Activated CD4-positive, alpha-beta T cell treated with anti-CD3 and anti-CD28 coated beads for 4 hours (primary cell): ENCODE measurements at regions not wholly inside any gene's neighbourhood (a gene's known extent, or its start where the extent isn't known, plus 50 kb on each side); places are given as distances from the start of the nearest gene placed in this dataset.

Experiments
- DNase-seq, 2 donors: peaks; one replicate each; pipeline ENCODE4 v3.0.0-alpha.2; 2020

DNA sequence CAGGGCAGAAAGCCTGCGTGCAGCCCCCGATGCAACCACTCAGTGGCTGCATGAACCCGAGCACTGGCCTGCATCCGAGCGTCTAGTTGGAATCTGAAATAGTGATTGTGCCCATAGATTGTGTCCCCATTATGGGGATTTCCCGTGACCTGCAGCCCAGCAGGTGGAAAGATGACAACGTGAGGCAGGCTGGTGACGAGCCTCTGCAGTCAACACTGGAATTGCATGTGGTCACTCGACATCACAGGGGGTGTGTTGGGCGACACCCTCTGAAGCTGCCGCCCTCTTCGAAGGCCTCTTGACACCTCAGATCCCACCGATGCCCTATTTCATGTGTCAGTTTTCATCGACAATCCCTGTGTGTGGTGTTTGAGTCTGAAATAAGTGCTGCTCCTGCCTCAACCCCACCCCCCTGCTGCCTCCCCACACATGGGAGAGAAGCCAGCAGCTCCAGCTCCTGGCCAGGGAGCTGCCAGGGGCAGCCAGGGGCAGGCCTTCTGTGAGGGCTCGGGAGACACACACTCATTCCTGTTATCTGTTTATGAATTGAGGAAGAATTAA is 172.0 kb upstream of the B3GAT1 start:
- DNase-seq = no peak

DNA sequence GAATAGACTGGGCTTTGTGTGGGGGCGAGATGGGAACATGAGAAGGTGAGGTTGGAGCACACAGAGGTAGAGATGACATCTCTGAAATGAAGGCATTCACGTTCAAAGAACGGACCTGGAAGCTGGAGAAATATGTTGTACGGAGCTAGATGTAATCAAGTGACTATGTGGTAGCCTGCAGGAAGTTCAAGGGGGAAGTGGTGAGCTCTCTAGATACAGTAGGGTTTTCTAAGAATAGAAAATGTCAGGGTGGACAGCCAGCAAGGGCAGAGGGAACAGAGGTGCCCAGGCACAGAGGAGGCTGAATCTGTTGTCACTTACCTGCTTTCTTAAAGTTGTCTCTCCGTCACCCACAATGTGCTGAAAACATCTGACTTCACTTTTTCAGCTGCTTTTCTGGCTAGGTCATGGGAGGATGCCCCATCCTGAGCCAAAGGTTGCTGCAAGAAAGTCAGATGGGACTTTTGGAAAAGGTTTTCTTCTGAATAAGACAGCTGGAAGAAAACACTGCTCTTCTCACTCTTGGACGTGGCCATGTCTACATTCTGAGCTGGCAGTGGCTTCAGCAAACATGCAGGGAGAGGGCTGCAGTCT is 171.5 kb upstream of the B3GAT1 start:
- no peak for DNase-seq

DNA sequence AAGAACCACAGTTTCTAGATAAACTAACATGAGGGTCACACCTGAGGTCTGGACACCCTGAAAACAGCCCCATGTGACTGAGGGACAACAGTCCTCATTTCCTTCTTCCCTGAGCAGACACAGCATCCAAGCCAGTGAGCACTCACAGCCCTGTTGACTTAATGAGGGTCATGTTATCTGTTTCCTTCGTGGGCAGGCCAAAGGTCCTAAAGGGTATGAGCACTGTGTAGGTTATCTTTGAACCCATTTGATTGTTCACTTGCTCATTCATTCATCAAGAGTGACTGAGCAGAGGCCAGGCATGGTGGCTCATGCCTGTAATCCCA is 170.7 kb upstream of the B3GAT1 start:
- no peak for DNase-seq

DNA sequence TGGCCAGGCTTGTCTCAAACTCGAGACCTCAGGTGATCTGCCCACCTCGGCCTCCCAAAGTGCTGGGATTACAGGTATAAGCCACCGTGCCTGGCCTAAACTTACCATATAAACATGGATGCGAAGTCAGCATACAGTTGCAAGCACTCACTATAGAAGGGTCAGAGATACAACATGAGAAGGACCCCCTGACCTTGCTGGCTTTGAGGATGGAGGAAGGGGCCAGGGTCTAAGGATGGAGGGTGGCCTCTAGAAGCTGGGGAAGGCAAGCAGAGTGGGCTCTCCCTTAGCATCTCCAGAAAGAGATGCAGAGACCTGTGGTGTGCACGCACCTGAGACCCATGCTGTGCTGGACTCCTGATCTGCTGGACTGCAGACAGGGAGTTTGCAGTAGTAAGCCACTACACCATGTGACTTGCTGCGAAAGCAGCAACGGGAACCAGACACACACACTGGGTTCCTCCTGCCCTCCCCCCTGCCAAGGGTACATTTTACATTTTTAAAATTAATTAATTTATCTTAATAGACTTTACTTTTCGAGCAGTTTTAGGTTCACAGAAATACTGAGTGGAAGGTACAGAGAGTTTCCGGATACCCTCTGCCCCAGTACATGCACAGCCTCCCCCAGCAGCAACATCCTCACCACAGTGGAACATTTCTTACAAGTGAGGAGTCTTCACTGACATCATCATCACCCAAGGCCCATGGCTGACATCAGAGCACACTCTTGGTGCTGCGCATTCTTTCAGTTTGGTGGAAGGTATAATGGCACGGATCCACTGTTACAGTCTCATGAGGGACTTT is 170.1 kb upstream of the B3GAT1 start:
- no peak for DNase-seq

DNA sequence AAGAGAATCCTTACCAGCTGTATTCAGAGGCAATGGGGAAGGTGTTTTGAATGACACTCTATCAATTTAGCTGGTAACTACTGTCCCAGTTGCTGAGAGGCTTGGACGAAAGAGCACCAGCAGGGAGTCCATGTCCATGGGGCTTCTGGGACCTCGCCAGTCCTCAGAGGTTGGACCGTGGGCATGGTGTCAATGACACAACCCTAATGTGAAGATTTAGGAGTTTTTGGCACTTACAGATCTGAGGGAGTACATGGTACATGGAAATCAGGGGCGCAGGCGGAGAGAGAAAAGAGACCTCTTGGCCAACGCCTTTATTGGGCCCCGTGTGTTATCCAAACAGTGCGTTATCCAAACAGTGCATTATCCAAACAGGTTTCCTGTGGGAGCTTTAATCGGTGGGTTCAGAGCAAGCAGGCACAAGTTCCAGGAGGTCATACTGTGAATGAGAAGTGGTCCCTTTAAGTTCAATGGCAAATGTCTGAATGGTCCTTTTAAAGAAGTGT is 169.1 kb upstream of the B3GAT1 start:
- no peak for DNase-seq

DNA sequence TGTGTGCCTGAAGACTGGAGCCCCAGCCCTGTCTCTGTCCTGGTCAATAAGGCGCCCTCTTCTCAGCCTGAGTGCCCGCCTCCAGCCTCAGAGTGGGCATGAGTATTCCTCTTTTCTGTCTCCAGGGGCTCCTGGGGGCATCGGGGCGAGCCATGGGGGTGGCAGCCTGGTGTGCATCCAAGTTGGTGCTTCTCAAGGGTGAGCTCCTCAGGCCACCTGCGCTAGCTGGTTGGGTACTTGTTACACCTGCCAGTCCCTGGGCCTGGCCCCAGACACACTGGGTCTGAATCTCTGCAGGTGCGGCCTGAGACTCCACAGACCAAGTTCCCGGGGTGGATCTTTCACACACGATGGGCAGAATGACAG is 168.6 kb upstream of the B3GAT1 start:
- no peak for DNase-seq

DNA sequence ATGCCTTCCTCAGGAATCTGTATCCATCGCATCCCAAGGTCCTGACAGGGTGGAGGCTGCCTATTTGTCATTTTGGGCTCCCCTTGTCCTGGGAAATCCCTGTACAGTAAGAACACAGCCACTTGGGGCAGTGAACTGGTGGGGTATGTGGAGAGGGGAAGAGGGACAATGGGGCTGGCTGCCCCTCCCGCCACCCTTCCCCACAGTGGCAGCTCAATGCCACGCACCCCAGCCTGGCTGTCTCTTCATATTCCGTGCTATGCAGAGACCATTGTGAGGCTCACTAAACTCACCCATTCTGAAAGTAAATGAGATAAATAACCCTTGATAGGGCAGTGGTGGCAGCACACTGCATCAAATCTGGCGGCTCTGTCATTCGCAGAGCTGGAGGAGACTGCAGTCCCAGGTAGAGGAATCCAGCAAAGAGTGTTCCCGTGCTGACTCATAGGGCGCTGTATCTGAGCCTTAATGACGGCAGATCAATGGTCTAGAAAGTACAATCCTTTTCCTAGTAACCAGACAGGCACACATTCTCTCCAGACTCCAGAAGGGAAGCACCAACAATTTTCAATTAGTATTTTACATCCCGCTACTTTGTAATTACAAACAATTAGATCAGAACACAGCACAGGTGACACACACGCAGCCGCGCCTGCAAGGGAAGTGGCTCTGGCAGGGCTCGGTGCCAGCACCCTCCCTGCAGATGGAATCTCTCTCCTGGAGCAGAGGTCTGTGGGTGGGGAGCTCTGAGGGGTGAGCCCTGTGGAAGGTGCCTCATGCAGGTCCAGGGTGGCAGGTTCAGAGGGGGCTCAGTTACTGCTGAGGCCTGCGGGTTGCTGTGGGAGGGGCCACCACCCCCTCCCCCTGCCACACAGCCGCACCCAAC is 167.9 kb upstream of the B3GAT1 start:
- no peak for DNase-seq

DNA sequence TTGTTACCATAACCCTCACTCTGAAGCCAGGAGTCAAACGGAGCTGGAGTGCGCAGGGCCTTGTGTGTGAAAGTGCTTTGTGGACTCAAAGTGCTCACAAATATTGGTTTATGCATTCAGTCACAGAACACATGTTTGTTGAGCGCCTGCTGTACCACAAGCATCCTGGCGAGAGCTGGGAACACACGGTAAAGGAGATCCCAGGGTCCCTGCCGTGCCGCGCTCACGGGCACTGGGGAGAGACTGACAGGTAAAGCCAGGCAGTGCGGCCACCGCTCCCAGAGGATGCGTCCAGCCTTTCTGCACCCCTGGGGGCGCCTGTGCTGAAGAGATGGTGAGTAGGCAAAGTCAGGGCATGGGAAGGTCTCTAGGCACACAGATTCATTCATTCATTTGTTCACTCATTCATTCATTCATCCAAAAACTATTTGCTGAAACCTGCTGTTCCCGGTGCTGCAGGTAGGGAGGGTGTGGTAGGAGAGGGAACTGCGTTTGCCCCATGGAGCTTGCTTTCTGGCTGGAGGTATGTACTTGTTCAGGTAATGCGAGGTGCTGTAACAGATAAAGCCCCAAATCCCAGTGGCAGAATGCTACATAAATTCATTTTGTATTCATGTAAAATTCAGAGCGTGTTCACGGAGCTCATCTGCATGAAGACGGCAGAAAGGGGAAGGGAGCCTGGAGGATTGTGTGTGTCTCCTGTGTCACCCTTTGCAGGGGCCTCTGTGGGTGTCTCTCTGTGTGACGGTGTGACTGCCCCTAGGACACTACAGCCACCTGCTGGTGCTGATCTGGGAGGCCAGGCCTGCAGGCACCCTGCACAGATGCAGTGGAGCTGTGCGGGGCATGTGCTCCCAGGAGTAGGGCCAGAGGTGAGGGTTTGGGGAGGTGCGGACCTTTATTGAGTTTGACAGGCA is 167.0 kb upstream of the B3GAT1 start:
- DNase-seq = no peak

DNA sequence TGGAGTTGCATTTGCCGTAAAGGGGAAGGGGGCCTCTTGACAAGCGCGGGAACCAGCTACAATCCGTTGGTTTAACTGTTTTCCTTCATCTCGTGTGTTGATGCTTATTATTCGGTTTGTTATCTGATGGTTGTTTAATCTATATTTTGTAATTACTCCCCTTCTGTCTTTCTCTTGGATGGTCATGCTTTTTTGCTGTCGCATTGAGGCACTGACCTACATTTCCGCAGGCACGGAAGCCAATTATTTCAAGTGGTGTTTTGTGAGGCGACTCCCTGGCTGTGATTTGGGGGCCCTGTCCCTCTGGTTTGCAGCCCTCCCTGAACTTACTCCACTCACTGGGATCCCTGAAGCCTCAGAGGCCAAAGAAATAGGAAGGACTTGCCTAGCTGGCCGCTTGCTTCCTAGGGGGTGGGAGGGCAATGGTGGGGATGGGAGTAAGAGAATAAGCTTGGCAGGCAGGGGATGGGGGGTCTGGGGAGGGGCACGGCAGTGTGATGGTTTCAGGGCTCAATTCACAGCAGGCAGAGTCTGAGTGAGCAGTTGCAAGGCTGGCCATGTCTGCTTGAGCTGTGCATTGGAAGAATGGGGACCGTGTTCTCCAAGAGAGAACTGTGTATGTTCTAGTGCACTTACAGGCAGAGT is 165.8 kb upstream of the B3GAT1 start:
- DNase-seq = no peak

DNA sequence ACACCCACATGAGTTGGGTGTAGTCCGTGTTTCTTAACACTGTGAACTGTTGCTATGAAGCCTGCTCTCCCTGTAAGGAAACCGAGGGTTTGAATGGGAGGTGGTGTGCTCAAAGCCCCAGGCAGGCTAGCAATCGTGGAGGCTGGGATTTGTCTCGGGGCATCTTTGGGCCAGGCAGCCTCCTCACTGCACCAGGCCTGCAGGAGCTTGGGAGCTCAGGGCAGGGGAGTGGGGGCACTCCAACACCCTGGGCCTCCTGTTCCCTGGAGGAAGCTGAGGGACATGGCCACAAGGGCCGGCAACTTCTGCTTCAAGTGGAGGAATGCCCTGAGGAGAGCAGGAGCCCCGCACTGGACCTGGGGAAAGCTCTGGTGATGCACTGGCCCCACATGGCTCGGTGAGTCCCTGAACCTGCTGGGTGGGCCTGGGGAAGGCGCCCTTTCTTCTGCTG is 164.7 kb upstream of the B3GAT1 start:
- no peak for DNase-seq

DNA sequence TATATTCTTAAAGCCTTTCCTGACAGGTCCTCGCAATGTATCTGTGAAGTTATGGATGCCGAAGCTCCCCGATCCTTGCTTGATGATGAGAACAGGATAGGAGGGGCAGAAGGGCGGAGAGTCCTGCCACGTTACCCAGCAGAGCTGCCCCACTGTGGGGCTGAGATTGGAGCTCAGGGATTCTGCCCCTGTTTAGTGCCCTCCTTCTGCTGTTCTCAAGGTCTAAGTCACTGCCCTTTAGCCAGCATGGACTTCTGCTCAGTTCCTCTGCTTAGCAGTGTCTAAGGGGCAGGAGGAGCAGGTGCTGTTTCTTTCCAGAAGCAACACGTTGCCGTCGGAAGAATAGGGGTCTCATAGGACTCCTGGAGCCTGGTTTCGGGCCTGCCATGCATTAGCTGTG is 164.2 kb upstream of the B3GAT1 start:
- no peak for DNase-seq

DNA sequence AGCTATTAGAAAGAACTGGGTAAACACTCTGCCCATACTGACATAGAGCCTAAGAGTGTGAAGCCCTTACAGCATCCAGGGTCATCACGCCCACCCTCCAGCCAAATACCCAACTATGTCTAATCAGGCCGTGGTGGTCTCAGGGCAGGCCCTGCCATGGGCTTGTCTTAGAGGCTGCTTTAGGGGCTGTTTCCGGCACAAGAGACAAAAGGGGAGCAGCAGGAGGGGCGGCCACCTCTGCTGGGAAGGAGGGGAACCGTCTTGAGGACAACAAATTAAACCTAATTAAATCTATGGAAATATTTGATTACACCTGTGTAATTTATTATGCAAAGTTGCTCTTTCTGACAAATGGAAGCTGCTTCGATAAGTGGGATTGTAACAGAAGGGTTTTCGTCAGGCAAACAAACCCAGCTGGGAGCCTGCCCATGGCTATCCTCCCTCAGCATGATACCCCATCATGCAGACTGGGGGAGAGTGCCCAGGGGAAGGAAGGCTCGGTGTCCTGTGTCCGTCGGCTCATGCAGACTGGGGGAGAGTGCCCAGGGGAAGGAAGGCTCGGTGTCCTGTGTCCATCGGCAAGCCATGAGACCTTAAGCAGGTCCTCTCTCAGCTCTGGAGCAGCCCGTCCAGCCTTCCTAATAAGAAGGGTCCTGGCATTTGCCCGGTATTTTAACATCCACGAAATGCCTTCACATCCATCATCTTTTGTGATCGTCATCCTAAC is 163.6 kb upstream of the B3GAT1 start:
- DNase-seq = no peak

DNA sequence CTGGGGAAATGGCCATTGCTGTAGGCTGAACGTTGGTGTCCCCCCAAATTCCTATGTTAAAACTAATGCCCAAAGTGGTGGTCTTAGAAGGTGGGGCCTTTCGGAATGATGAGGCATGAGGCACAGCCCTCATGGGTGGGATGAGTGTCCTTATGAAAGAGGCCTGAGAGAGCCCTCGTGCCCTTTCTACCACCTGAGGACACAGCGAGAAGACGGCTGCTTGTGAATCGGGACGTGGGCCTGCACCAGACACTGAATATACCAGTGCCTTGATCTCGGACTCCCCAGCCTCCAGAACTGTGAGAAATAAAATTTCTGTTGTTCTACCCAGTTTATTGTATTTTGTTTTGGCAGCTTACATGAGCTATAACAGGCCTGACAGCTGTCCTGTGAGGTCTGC is 162.9 kb upstream of the B3GAT1 start:
- DNase-seq = no peak

DNA sequence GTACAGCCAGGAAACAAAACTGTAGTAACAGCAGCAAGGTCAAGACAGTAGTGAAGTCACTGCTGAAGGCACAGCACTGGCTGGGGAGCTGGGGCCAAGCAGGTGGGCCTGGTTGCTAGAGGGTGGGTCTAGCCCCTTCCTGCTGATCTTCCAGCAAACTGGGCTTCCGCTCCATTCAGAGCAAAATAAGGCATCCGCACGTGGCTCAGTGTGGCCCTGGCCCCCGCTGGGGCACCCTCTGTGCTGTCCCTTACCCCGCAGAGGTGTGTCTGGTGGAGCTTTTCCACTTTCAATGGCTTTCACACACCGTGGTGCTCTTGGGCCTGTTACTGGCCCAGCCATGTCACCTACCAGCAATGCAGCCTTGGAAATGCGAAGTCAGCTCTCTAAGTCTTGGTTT is 162.4 kb upstream of the B3GAT1 start:
- no peak for DNase-seq

DNA sequence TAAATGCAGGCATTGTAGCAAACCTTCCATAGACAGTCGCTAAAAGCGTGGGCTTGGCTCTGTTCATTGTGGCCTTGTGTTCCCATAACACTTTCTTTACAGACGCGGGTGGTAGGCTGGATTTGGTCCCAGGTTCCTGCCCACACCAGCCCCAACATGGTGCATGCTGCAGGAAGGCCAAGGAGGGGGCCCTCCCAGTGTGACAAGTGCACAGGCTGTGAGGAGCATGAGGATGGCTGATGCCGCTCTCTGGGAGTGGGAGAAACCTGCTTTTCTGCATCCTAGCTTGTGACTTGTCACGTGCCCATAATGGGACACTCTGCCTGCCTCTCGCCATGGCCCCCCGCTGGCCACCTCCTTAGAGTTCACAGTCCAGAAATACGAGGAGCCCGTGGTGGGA is 161.8 kb upstream of the B3GAT1 start:
- no peak for DNase-seq

DNA sequence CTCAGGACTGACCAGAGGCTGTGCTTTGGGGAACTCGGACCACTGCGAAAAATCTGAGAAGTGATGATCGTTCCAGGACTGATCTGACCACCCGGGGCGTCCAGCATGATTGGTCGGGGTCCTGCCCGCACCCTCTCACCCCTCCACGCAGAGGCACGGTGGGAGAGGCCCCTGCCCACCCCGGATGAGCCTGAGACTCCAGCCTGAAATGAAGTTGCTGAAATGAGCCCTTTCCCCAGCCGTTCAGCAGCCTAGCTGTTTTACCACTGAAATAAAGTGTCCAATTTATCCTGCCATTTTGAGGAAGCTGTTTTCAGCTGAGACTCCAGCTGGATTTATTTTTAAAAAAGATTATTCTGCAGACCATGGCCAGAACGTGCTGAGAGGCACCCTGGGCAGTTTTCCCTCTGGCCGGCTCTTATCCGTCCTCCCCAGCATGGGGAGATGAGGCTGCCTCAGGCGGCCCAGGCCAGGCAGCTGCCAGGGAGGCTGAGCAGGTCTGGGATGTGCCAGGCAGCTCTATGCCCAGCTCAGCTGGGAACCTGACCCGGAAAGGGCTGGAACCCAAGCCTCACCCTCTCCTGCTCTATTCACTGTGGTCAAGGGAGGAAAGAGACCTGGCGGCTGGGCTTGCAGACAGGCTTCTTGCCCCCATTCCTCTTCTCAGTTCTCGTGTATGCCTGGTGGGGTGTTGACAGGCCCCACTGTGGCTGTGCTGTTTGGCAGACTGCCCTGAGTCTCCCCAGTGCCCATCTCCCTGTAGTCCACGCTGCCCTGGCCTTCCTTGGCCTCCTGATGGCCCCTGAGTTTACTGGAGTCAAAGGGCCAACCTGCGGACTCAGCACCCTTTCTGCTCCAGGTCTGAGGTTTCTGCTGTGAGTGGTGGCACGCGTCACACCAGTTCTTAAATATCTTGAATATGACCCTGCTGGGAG is 161.0 kb upstream of the B3GAT1 start:
- no peak for DNase-seq

DNA sequence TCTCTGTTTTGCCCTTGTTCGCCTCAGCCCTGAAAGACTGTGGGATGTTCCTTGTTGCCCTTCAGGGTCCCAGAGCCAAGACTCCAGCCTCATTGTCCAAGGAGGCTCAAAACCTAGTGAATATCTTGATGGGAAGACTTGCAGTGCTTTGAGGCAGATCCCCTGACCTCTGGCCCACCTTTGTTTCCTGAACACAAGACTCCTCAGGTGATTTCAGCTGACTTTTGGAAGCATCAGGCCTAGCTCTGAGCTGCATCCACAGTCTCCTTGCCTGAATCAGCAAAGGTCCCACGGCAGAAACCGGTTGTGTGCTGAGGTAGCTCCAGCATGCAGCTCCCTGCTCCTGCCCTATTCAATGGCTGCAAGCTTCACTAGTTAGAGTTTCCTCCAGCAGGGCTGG is 159.3 kb upstream of the B3GAT1 start:
- no peak for DNase-seq

DNA sequence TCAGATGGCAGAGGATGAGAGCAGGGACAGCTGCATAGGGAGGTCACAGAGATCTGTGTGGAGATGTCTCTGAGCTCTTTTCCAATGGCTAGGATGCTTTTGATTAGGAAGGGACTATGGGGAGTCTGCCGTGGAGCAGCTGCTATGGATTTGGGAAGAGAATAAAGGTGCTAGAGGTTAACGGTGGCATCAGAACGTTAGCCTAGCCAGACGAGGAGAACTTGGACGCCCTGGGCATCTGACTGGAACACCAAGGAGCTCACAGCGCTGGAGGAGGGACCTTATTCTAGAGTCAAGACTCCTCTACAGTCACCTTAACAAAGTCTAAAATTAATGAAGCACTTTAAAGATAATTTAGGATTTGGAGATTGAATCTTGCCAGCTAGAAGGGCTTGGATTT is 157.2 kb upstream of the B3GAT1 start:
- DNase-seq = no peak

DNA sequence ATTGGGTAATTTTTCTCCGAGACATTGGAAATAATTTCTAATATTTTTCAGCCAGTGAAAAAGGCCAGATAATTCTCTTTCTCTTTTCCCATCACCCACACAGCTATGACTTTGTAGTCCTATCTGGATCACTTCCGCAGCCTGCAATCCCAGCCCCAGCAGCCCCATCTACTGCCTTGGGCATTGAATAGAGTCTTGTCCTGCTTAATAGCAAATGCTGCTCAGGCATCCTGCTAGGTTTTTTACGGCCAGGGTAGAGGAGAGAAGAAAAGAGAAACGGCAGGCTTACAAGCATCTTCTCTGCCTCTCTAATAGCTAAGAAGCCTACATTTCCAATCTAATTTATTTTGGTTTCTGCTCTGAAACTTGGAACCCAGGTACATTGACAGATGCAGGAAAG is 154.3 kb upstream of the B3GAT1 start:
- no peak for DNase-seq

DNA sequence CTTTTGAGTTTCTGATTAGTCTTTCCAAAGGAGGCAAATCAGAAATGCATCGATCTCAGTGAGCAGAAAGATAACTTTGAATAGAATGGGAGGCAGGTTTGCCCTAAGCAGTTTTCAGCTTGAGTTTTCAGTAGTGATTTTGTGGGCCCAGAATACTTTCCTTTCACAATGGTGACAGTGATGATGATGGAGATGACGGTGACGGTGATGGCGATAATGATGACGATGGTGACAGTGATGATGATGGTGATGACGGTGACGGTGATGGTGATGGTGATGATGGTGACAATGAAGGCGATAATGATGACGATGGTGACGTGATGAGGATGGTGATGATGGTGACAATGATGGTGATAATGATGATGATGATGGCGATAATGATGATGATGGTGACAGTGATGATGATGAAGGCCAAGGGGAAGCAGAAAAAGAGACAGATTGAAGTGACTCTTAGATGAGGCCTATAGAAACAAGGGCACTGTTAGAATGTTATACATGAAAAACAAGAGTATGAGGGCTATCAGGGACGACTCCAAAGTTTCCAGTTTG is 153.4 kb upstream of the B3GAT1 start:
- DNase-seq = no peak
